HG02840 (cell line): ENCODE measurements at regions not wholly inside any gene's neighbourhood (a gene's known extent, or its start where the extent isn't known, plus 50 kb on each side); places are given as distances from the start of the nearest gene placed in this dataset.

Experiments used
- ATAC-seq: cut with Tn5 transposase; IDR thresholded peaks from one replicate; pipeline ENCODE4 v1.9.1; 2021; ENCODE audit warnings: mild to moderate bottlenecking, moderate library complexity, moderate number of reproducible peaks; ENCODE audit not compliant: unreplicated experiment, low FRiP score

- ATAC-seq, result no peak
Measured at GRCh38 chr6:93806409-93807270, 387.3 kb upstream of the EPHA7 start.

DNA sequence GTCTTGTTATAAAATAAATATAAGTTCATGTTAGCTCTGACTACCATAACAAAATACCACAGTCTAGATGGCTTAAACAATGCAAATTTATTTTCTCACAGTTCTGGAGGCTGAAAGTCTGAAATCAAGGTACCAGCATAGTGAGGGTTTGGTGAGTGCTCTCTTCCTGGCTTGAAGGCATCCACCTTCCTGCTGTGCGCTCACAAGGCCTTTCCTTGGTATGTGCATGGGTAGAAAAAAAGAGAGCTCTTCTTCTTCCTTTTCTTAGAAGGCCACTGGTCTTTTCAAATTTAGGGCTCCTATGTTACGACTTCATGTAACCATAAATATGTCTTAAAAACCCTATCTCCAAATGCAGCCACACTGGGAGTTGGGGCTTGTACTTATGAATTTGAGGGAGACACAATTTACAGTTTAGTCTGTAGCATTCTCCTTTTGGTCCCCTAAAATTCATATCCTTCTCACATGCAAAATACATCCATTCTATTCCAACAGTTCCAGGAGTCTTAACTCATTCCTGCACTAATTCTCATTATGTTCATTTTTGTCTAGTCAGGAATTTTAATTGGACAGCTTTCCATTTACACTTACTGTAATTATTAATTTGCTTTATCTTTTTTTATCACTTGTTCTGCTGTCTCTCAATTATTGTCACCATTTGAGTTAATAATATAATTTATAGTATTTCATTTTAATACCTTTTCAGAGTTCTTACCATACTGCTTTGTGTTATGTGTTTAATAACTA is 381.9 kb upstream of the EPHA7 start:
- ATAC-seq, result no peak

DNA sequence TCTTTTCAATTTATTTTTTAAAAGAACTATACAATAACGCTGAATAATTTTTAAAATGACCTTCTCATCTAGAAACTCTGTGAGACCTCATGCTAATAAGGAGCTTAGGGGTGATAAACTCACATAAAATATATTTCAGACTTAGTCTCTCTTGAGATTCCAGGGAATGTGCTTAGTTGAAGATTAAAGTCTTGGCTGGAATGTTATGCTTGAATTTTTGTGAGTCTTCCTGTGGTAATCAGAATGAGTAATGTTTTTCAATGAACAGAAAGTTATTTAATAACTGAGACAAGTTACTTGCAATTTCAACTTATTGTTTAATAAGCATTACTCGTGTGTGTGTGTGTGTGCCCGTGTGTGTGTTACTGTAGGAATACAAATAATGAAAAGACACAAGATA is 379.9 kb upstream of the EPHA7 start:
- no peak for ATAC-seq

GRCh38 chr6:93794166-93794565 is 374.8 kb upstream of the EPHA7 start:
- ATAC-seq, result no peak

GRCh38 chr6:93792746-93793145 is 373.4 kb upstream of the EPHA7 start:
- no peak for ATAC-seq

DNA sequence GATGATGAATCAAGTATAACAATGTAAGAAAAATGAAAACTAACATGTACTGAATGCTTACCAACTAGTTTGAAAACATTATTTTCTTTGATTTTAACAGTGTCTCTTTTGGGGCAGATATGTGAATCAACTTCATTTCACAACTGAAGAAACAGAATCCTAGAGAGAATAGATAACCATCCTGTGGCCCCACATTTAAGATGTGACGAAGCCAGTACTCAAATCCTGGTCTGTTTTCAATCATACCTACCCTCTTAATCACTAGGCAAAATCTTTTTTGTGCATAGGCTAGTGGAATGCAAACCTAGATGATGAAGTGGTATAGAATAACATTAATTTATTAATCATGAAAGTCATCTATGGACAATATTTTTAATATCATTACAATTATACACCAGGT is 371.6 kb upstream of the EPHA7 start:
- ATAC-seq, result no peak

DNA sequence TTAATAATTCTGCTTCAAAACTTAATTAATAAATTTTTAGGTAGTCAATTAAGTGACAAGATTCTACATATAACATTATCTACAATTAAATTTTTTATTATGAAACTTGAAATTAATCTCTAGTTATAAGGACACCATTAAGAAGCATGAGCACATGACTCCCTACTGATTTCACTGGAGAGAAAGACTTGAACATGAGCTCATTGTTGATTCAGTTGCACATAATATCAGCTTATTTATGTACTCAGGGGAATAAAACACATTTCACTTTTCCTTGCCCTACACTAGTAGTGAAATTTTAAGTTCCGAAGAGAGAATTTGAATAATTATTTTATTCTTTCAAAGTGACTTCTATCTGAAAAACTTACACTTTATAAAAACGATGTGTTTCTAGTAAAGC is 370.2 kb upstream of the EPHA7 start:
- no peak for ATAC-seq

DNA sequence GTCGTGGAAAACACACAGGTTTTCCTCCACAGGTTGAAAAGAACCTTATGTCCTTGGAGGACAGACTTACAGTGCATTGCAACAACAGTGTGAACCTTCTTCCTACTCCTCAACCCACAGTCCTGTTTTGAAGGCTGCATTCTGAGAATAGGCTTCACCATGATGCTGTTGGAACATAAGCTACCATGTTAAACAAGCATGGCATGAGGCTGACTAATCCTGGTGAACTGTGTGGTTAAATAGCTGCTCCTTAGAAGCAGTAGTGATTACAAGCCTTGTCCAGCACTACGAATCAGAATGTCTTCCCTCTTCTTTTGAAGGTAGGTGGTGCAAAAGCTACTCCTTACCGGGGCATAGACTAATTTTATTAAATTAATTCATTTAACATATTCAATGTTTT is 368.5 kb upstream of the EPHA7 start:
- no peak for ATAC-seq

GRCh38 chr6:93786474-93787330 is 367.3 kb upstream of the EPHA7 start:
- no peak for ATAC-seq

DNA sequence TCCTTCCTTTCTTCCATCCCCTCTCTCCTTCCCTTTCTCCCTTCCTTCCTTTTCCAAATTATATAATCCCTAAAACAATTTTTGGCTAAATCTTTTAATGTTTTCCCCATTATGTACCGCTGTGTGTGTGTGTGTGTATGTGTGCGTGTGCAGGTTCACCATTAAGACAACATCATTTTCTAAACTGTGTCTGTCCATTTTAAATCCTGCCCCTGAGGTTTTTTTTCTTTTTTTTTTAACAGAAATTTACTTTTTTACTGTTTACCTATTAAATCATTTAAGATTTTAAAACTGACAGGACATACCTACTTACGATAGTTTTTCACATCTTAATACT is 366.3 kb upstream of the EPHA7 start:
- ATAC-seq, result no peak

- no peak for ATAC-seq
Measured at GRCh38 chr6:93784794-93785693, 365.7 kb upstream of the EPHA7 start.

- ATAC-seq, result no peak
Measured at GRCh38 chr6:93779086-93779841, 359.9 kb upstream of the EPHA7 start.

GRCh38 chr6:93759190-93759589 is 339.8 kb upstream of the EPHA7 start:
- no peak for ATAC-seq

- ATAC-seq, result no peak
Measured at GRCh38 chr6:93751969-93752368, 332.6 kb upstream of the EPHA7 start.

- no peak for ATAC-seq
Measured at GRCh38 chr6:93749930-93750329, 330.6 kb upstream of the EPHA7 start.

DNA sequence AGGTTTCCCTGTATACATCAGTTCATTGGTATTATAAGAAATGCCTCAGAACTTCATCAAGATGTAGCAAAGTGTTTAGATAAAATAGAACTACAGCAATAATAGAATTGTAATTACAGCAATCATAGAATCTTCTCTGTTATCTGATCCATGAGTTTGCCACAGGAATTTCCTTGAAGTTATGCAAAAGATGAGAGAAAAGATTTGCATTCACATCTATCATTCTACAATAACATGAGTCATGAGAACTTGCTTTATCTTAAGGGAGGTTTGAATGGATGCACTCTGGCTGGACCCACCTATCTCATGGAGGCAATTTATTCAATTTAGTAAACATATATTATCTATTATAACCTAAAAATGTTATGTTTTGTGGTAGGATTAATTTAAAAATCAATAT is 329.8 kb upstream of the EPHA7 start:
- no peak for ATAC-seq

- ATAC-seq, result no peak
Measured at GRCh38 chr6:93746892-93747291, 327.5 kb upstream of the EPHA7 start.

DNA sequence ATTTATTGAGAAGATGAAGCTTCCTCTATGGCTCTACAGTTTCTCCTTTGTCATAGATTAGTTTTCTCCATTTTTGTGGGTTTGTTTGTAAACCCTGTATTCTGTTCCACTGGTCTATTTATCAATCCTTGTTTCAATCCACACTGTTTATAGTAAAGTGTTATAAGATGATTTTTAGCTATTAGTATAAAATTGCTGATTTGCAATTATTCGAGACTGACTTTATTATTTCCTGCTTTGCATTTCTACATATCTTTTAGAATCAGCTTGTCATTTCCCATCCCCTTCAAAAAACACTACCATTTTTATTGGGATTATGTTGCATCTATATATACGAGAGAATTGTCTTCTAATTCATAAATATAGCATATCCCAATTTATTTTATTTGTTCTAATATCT is 325.9 kb upstream of the EPHA7 start:
- ATAC-seq, result no peak

DNA sequence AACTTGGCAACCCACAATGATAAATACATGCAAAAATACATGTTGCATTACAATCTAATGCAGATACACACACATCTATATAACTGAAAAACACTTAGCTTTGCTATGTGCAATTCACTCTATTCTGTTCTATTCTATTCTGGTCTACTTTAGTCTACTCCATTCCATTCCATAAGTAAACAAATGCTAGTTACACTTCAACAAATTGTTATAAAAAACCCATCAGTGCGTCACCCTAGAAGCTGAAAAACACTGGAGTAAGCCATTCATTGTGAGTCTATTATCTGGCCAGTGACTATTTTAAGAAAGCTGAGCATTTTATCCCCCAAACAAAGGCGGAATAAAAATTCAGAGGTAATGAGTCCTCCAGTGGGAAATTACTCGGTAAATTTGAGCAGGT is 315.7 kb upstream of the EPHA7 start:
- no peak for ATAC-seq
